HG02798 (cell line): ENCODE measurements at regions not wholly inside any gene's neighbourhood (a gene's known extent, or its start where the extent isn't known, plus 50 kb on each side); places are given as distances from the start of the nearest gene placed in this dataset.

Experiments
- ATAC-seq: cut with Tn5 transposase; IDR thresholded peaks from one replicate; pipeline ENCODE4 v1.9.1; 2021; ENCODE audit warnings: mild to moderate bottlenecking; ENCODE audit not compliant: unreplicated experiment, poor library complexity

GRCh38 chr1:58155418-58156123 lies 391.0 kb downstream of the OMA1 start:
- ATAC-seq: peak; percentile 42

GRCh38 chr1:58154256-58154655 lies 392.3 kb downstream of the OMA1 start:
- no peak for ATAC-seq

GRCh38 chr1:58152697-58153096 lies 393.8 kb downstream of the OMA1 start:
- no peak for ATAC-seq

DNA sequence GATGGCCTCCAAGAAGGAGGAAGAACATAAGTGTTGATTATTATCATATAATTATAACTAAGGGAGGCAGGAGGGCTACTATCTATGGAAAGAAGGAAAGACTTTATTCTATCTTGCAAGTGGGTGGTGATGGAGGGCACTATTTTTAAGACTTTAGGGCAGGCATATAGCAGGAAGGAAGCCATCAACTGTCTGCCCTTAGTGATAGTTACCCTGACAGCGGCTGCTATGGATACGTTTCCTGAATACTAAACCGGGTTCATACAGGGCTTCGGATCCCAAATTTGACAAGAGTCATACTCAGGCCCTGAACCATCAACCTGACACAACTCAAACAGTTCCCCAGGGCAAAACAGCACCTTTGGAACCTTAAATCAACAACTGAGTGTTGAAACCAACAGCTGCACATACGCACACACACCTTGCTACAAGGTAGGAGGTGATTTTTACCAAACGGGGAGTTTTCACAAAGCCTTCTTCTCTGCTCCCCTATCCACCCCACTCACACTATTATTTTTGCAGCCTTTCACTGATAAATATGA lies 397.2 kb downstream of the OMA1 start:
- ATAC-seq: no peak

DNA sequence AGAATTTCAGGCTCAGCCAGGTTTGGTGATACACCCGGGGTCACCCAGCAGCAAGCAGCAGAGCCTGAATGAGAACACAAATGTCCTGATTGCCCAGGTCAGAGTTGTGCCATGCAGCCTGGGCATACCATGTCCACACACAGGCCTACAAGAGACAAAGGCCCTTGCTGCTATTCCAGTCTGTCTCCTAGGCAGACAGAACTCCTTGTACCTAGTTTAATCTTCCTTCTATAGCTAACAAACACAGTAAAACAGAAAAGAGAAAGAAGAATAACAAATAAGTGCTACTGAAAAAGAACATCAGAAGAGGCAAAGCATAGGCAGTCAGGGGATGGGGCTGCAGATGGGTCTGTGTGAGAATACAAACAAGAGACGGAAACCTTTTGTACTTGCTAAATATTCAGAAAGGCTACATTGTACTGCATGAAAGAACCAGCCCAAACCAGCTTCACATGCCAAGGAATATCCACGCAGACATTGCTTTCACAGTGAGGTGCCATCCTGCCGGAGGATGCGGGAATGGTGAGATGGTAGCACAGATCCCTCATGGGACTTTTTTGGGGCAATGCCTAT lies 401.7 kb downstream of the OMA1 start:
- no peak for ATAC-seq

GRCh38 chr1:58143972-58144697 lies 402.4 kb downstream of the OMA1 start:
- no peak for ATAC-seq

- no peak for ATAC-seq
Observed at GRCh38 chr1:58136387-58136786, 410.1 kb downstream of the OMA1 start.

- ATAC-seq: no peak
Observed at GRCh38 chr1:58135821-58136321, 410.7 kb downstream of the OMA1 start.

DNA sequence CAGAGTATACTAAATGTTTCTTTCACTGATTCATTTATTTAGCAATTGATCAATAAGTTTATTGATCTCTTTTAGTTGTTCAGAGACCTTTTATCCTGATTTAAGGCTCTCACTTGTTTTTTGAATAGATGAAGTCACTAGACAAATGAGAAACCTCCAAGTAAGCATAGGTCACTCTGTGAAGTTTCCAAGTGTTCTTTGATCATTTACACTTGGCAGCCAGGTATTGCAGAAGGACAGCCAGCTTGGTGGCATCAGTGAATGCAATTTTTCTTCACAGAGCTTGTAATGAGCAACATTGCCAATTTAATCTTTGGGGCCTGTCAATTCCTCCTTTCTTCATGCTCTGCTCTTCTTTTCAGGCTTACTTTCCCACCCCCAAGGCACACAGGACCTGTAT lies 413.0 kb downstream of the OMA1 start:
- no peak for ATAC-seq

GRCh38 chr1:58123051-58123450 lies 423.5 kb downstream of the OMA1 start:
- ATAC-seq: no peak

DNA sequence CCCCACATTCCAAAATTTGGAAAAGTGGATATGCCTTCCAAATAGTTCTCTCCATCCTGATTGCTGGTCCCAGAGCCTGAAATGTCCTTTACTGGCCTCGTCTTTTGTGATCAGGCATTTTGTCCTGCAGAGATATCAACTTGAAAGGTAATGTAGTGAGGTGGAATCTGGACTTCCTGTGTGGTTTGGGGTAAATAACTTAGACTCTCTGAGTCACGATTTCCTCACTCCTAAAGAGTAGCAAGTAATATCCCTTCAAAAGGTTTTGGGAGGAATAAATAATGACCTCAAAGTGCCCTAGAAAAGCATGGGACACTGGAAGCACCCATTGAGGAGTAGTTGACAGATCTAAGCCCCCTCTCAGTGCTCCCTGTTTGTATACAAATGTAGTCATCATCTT lies 426.6 kb downstream of the OMA1 start:
- no peak for ATAC-seq

- no peak for ATAC-seq
Observed at GRCh38 chr1:58116284-58116683, 430.2 kb downstream of the OMA1 start.

GRCh38 chr1:58109646-58110200 lies 436.8 kb downstream of the OMA1 start:
- no peak for ATAC-seq

GRCh38 chr1:58108783-58109182 lies 437.7 kb downstream of the OMA1 start:
- ATAC-seq: no peak

DNA sequence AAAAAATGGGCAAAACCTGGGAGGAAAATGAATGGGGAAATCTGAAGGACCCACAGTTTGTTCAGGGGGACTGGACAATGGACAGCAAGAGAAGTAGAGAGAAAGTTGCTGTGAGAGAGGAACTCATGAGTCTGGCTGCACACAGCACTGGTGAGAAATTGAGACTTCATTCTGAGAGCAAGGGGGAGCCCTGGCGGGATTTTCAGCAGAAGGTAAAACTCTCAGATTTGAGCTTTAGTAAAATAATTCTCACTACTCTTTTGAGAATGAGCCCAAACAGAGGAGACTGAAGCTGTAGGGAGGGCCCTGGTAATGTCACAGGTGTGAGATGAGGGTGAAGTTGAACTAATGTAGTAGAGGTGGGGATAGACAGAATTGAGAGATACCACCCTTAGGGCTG lies 438.6 kb downstream of the OMA1 start:
- peak; percentile 36 for ATAC-seq

DNA sequence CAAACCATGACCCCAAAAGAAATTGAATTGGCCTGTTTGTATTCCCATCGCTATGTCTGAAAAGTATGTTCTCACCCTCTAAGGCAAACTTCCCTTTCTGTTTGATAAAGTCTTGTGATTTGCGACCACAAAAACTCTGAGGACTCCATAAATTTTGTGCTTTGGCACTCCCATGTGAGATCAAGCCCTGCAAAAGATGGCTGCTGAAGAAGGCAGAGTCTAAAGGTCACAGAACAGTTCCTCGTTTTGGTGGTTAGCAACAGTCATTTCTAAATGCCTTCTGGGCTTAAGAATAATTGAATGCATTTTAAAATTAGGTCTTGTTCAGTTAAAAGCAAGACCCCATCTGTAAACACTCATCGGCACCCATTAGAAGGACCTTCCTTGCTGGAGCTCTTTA lies 441.6 kb downstream of the OMA1 start:
- peak; percentile 70 for ATAC-seq

- no peak for ATAC-seq
Observed at GRCh38 chr1:58096714-58097113, 449.8 kb downstream of the OMA1 start.

GRCh38 chr1:58095183-58095582 lies 451.3 kb downstream of the OMA1 start:
- ATAC-seq: no peak

DNA sequence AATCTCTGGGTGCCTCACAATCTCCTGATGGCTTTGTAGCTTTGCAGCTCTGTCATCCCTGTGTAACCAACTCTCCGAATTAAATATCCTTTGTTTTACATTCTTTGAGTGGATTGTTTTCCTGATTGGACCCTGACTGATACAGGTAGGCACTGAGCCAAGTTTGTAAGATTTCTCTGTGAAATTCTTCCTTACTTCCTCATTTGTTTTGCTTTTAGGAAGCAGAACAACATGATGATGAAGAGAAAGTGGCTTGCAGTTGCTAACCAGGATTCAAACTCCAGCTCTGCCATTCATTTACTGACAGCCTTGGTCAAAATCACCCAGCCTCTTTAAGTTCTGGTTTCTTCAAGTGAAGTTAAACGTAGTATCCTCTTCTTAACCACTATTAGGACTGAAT lies 452.3 kb downstream of the OMA1 start:
- ATAC-seq: no peak

DNA sequence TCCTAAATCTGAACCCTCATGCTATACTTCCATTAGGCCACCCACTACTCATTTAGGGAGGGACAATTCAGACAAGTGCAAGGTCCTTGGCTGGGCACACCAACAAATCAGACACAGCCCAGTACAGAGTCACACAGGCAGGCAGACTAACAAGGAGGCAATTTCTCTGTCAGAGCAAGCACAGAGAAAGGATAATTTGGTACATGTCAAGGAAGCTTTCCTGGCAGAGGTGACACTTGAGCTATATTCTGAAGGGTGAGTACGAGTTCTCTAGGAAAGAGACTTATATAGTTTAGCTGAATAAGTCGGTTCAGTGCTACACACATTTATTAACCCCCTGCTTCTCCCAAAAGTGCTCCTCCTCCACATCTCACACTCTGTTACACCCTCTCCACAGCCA lies 455.9 kb downstream of the OMA1 start:
- ATAC-seq: no peak
